ENCODE measurements at regions not wholly inside any gene's neighbourhood (a gene's known extent, or its start where the extent isn't known, plus 50 kb on each side); places are given as distances from the start of the nearest gene placed in this dataset.

DNA sequence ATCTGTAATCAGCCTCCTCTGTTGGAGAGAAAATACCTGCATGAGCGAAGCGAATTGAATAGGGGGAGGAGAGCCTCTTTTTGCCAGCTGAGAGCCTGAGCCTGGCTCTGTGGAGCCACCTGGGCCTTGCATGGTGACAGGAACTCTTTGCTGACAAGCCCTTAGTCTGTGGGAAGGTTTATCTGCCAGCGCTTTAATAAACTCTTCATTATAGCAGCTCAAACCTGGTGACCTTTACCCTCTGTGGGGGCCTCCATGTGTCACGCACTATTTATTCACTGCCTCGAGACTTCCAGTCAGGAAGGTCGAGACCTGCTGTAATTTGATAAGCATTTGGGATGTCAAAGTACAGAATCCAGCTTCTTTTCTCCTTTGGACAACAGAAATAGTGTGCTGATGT, 282.6 kb downstream of the CBLN1 start:
- POLR2A ChIA-PET, result no interaction called here
- no peak overlapping the region for H3K27ac ChIP-seq (ENCODE audit: low read depth in 2 of 2, low read length in 1 of 2)
- DNase-seq, result no peak

DNA sequence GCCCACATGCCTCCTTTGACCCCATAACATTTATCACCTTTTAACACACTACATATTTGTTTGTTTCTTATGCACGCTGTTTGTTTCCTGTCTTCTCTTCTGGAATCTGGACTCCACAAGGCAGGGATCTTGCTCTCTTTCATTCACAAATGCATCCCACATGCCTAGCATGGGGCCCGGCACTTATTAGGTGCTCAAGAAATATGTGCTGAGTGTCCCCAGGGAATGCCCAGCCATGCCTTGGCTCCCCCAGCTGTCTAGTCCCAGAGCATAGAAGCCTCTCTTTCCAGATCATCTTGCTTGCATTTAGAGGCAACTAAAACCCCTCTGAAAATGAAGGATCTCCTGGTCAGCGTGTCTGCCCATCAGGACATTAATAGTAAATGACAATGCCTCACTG, 283.7 kb downstream of the CBLN1 start:
- H3K9me3 ChIP-seq, result no peaks in the 10 kb centered on the region
- H3K4me3 ChIP-seq (ENCODE audit: low read depth in 2 of 2, low read length in 1 of 2), result no peak overlapping the region
- peaks cover 4% of the 10 kb centered on the region; the same call in 1 of the 2 replicates for H3K27me3 ChIP-seq (ENCODE audit: insufficient read depth)
- H3K9me2 ChIP-seq, result no peaks in the 10 kb centered on the region
- 27% methylated on average over 3 of the region's 3 CpGs for WGBS (ENCODE audit: low lambda C conversion rate)
- no peaks in the 10 kb centered on the region for H3K79me2 ChIP-seq (ENCODE audit: insufficient read depth)
- H3K9ac ChIP-seq, result no peak overlapping the region
- no peaks in the 10 kb centered on the region for H4K20me1 ChIP-seq (ENCODE audit: insufficient read depth)
- no peak overlapping the region for H3K4me2 ChIP-seq
- ChIA-PET POLR2A (no interaction called here), CTCF (interaction anchor here (1.7 kb wide), 1 partner anchor 351 kb away, joined by 6 read pairs; no protein-coding TSS in a partner anchor)
- no peak for DNase-seq
- H3F3A ChIP-seq (replicated peaks; ENCODE audit: insufficient read depth), result no peaks in the 10 kb centered on the region
- H3K36me3 ChIP-seq (replicated peaks in 1 of 2; ENCODE audit: control insufficient read depth in 1 of 2, insufficient read depth in 2 of 2, low read length in 1 of 2), result no peaks in the 10 kb centered on the region
- peaks cover 0 to 5% of the 10 kb centered on the region in 2 experiments; a peak in 1 of 4 replicates for H3K4me1 ChIP-seq (ENCODE audit: control insufficient read depth in 1 of 2, insufficient read depth in 2 of 2, low read depth in 1 of 2, low read length in 1 of 2)
- no peak overlapping the region for H2AFZ ChIP-seq (ENCODE audit: low read depth)
- H3K27ac ChIP-seq (ENCODE audit: low read depth in 2 of 2, low read length in 1 of 2), result no peak overlapping the region
- TF ChIP-seq EP300 (IDR thresholded peaks at IDR 0.05; ENCODE audit: borderline replicate concordance in 1 of 2, low read depth in 1 of 2, low read length in 1 of 2) (no peak), SIN3A (IDR thresholded peaks at IDR 0.05; ENCODE audit: borderline replicate concordance, low read depth, low read length) (no peak), EZH2phosphoT487 (IDR thresholded peaks at IDR 0.05; ENCODE audit: borderline replicate concordance, low read depth) (no peak), FOXJ3 (CRISPR knock-in tag; IDR thresholded peaks at IDR 0.05) (no peak), JUND (IDR thresholded peaks at IDR 0.05) (no peak), ZBTB33 (IDR thresholded peaks at IDR 0.05; ENCODE audit: borderline replicate concordance, low read depth) (no peak), ELF1 (IDR thresholded peaks at IDR 0.05) (no peak), MAX (IDR thresholded peaks at IDR 0.05; ENCODE audit: low read depth) (no peak), RFX5 (IDR thresholded peaks at IDR 0.05; ENCODE audit: low read length) (no peak), CHD2 (IDR thresholded peaks at IDR 0.05; ENCODE audit: low read length, partially characterized antibody) (no peak), YY1 (IDR thresholded peaks at IDR 0.05; ENCODE audit: low read depth) (no peak), NRF1 (IDR thresholded peaks at IDR 0.05; ENCODE audit: low read depth, low read length) (no peak)
- TF ChIP-seq, protein P1, sequence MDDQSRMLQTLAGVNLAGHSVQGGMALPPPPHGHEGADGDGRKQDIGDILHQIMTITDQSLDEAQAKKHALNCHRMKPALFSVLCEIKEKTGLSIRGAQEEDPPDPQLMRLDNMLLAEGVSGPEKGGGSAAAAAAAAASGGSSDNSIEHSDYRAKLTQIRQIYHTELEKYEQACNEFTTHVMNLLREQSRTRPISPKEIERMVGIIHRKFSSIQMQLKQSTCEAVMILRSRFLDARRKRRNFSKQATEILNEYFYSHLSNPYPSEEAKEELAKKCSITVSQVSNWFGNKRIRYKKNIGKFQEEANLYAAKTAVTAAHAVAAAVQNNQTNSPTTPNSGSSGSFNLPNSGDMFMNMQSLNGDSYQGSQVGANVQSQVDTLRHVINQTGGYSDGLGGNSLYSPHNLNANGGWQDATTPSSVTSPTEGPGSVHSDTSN (IDR thresholded peaks at IDR 0.05), result no peak
- TF ChIP-seq, protein P2, sequence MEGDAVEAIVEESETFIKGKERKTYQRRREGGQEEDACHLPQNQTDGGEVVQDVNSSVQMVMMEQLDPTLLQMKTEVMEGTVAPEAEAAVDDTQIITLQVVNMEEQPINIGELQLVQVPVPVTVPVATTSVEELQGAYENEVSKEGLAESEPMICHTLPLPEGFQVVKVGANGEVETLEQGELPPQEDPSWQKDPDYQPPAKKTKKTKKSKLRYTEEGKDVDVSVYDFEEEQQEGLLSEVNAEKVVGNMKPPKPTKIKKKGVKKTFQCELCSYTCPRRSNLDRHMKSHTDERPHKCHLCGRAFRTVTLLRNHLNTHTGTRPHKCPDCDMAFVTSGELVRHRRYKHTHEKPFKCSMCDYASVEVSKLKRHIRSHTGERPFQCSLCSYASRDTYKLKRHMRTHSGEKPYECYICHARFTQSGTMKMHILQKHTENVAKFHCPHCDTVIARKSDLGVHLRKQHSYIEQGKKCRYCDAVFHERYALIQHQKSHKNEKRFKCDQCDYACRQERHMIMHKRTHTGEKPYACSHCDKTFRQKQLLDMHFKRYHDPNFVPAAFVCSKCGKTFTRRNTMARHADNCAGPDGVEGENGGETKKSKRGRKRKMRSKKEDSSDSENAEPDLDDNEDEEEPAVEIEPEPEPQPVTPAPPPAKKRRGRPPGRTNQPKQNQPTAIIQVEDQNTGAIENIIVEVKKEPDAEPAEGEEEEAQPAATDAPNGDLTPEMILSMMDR (IDR thresholded peaks at IDR 0.05), result no peak

More for the DNA sequence above, 282.6 kb downstream of the CBLN1 start:
- Histone ChIP-seq H3K4me2 (no peak overlapping the region), H3K27me3 (ENCODE audit: insufficient read depth) (peaks cover 4% of the 10 kb centered on the region; the same call in 1 of the 2 replicates), H3K36me3 (replicated peaks in 1 of 2; ENCODE audit: control insufficient read depth in 1 of 2, insufficient read depth in 2 of 2, low read length in 1 of 2) (no peaks in the 10 kb centered on the region), H4K20me1 (ENCODE audit: insufficient read depth) (no peaks in the 10 kb centered on the region), H3K9ac (no peak overlapping the region), H3K9me3 (no peaks in the 10 kb centered on the region), H3K4me3 (ENCODE audit: low read depth in 2 of 2, low read length in 1 of 2) (no peak overlapping the region), H2AFZ (ENCODE audit: low read depth) (no peak overlapping the region), H3K4me1 (ENCODE audit: control insufficient read depth in 1 of 2, insufficient read depth in 2 of 2, low read depth in 1 of 2, low read length in 1 of 2) (peaks cover 0 to 16% of the 10 kb centered on the region in 2 experiments; a peak in 1 of 4 replicates), H3K9me2 (no peaks in the 10 kb centered on the region), H3K79me2 (ENCODE audit: insufficient read depth) (no peaks in the 10 kb centered on the region), H3F3A (replicated peaks; ENCODE audit: insufficient read depth) (no peaks in the 10 kb centered on the region)
- CTCF ChIA-PET, result interaction anchor here (1.2 to 1.7 kb wide), 2 partner anchors 19 to 350 kb away, joined by 3 to 6 read pairs; no protein-coding TSS in a partner anchor
- TF ChIP-seq EZH2phosphoT487 (IDR thresholded peaks at IDR 0.05; ENCODE audit: borderline replicate concordance, low read depth), result no peak
- no peak for TF ChIP-seq RCOR1 (IDR thresholded peaks at IDR 0.05; ENCODE audit: low read length)
- TF ChIP-seq MAX (IDR thresholded peaks at IDR 0.05; ENCODE audit: low read depth), result no peak
- TF ChIP-seq ZBTB33 (IDR thresholded peaks at IDR 0.05; ENCODE audit: borderline replicate concordance, low read depth), result no peak
- WGBS (ENCODE audit: low lambda C conversion rate), result 20% methylated on average over 5 of the region's 6 CpGs
